ENCODE measurements at regions not wholly inside any gene's neighbourhood (a gene's known extent, or its start where the extent isn't known, plus 50 kb on each side); places are given as distances from the start of the nearest gene placed in this dataset.

DNA sequence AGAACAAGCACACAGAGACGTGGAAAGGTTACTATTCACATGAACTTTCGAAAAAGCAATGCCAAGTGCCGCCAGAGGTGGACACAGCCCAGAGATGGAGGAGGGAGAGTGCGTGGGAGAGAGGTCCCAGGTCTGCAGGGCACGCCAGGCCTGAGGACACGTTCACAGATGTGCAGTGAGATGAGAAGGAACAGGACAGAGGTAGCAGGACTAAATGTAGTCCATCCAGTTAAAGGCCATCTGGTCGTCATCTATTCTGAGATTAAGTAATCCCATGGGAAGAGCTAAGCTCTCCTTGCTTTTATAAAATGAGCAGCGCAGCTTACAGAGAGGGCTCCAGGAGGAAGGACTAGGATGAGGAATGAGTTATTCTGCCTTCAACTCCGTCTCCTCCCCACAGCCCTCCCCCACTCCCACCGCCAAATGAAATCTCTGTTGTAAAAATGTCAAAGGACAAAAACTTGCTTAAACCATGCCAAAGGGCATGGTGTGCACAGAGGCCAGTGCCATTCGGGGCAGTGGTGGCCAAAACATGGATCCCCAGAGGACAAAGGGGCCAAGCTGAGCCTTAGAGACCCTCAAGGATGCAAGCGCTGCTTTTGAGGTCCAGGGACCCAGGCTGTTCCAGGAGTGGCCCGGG lies 85.4 kb upstream of the SLC25A33 start:
- TF ChIP-seq, protein P1, sequence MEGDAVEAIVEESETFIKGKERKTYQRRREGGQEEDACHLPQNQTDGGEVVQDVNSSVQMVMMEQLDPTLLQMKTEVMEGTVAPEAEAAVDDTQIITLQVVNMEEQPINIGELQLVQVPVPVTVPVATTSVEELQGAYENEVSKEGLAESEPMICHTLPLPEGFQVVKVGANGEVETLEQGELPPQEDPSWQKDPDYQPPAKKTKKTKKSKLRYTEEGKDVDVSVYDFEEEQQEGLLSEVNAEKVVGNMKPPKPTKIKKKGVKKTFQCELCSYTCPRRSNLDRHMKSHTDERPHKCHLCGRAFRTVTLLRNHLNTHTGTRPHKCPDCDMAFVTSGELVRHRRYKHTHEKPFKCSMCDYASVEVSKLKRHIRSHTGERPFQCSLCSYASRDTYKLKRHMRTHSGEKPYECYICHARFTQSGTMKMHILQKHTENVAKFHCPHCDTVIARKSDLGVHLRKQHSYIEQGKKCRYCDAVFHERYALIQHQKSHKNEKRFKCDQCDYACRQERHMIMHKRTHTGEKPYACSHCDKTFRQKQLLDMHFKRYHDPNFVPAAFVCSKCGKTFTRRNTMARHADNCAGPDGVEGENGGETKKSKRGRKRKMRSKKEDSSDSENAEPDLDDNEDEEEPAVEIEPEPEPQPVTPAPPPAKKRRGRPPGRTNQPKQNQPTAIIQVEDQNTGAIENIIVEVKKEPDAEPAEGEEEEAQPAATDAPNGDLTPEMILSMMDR (conservative IDR thresholded peaks at IDR 0.05): no peak
- TF ChIP-seq ZFX (IDR thresholded peaks at IDR 0.05): no peak

All from C4-2B (cell line).